Activated CD8-positive, alpha-beta T cell treated with anti-CD3 and anti-CD28 coated beads for 36 hours (primary cell): ENCODE measurements at regions not wholly inside any gene's neighbourhood (a gene's known extent, or its start where the extent isn't known, plus 50 kb on each side); places are given as distances from the start of the nearest gene placed in this dataset.

Experiments
- ATAC-seq: fragments of 200-7000 bp; cut with Tn5 transposase; one replicate; pipeline ENCODE4 v1.10.0; 2021; ENCODE audit warnings: mild to moderate bottlenecking, moderate library complexity
- CTCF ChIA-PET: fragments of 350-600 bp; sonication (Branson Sonifier 250); formaldehyde crosslinking; loops from one replicate; lab custom pipeline; 2021; ENCODE audit warnings: antibody characterized with exemption; lab: Charles Lee
- POLR2A ChIA-PET: fragments of 350-600 bp; sonication (Branson Sonifier 250); formaldehyde crosslinking; loops from one replicate; lab custom pipeline; 2021; ENCODE audit warnings: antibody characterized with exemption; lab: Charles Lee
- DNase-seq: peaks from one replicate; pipeline ENCODE4 v3.0.0-alpha.2; 2020
- H3K27ac Mint-ChIP-seq: one replicate; pipeline ENCODE4 v1.8.0; 2021; ENCODE audit warnings: mild to moderate bottlenecking, mixed read lengths
- H3K27me3 Mint-ChIP-seq: one replicate; pipeline ENCODE4 v1.8.0; 2021; ENCODE audit warnings: mixed read lengths
- H3K36me3 Mint-ChIP-seq: one replicate; pipeline ENCODE4 v1.8.0; 2021; ENCODE audit warnings: low read depth, mixed read lengths
- H3K4me1 Mint-ChIP-seq: one replicate; pipeline ENCODE4 v1.8.0; 2021; ENCODE audit warnings: low read depth, mixed read lengths
- H3K4me3 Mint-ChIP-seq: one replicate; pipeline ENCODE4 v1.8.0; 2021; ENCODE audit warnings: mild to moderate bottlenecking, moderate library complexity, mixed read lengths
- H3K9me3 Mint-ChIP-seq: one replicate; pipeline ENCODE4 v1.8.0; 2021; ENCODE audit warnings: mixed read lengths
- CTCF ChIP-seq: fragments of 200-600 bp; IDR thresholded peaks from one replicate; pipeline ENCODE4 v1.8.0; 2022; ENCODE audit warnings: antibody characterized with exemption, mild to moderate bottlenecking
- intact Hi-C: fragments of 100-400 bp; cut with micrococcal nuclease; formaldehyde crosslinking; loops from one replicate; pipeline ENCODE4 v1.10.0; 2022

GRCh38 chr4:58209001-58209400 lies 1098.8 kb upstream of the IGFBP7 start:
- CTCF ChIA-PET, result no interaction called here
- H3K36me3 Mint-ChIP-seq, result no peaks in the 10 kb centered on the region

GRCh38 chr4:58205446-58206235 lies 1095.5 kb upstream of the IGFBP7 start:
- POLR2A ChIA-PET, result no interaction called here
- no peaks in the 10 kb centered on the region for H3K27me3 Mint-ChIP-seq
- ATAC-seq, result no peak
- DNase-seq, result no peak
- H3K4me1 Mint-ChIP-seq, result no peaks in the 10 kb centered on the region
- intact Hi-C loops, result no loop called here
- H3K27ac Mint-ChIP-seq, result no peak overlapping the region
- no peaks in the 10 kb centered on the region for H3K36me3 Mint-ChIP-seq
- CTCF ChIA-PET, result no interaction called here
- H3K9me3 Mint-ChIP-seq, result peaks cover 1% of the 10 kb centered on the region
- no peak for TF ChIP-seq CTCF
- H3K4me3 Mint-ChIP-seq, result no peak overlapping the region

More at GRCh38 chr4:58209001-58209400, 1098.8 kb upstream of the IGFBP7 start:
- Mint-ChIP-seq H3K4me3 (no peak overlapping the region), H3K27me3 (no peaks in the 10 kb centered on the region), H3K27ac (no peak overlapping the region), H3K4me1 (no peaks in the 10 kb centered on the region), H3K9me3 (peaks cover 1% of the 10 kb centered on the region)
- ATAC-seq (no peak), DNase-seq (no peak)
- intact Hi-C loops, result no loop called here
- POLR2A ChIA-PET, result no interaction called here
- no peak for TF ChIP-seq CTCF

GRCh38 chr4:58192217-58192616 lies 1082.0 kb upstream of the IGFBP7 start:
- Mint-ChIP-seq H3K27ac (no peak overlapping the region), H3K27me3 (no peaks in the 10 kb centered on the region), H3K9me3 (peaks cover 21% of the 10 kb centered on the region), H3K36me3 (no peaks in the 10 kb centered on the region), H3K4me3 (no peak overlapping the region), H3K4me1 (no peaks in the 10 kb centered on the region)
- ChIA-PET POLR2A (no interaction called here), CTCF (no interaction called here)
- TF ChIP-seq CTCF, result no peak
- ATAC-seq (no peak), DNase-seq (no peak)
- intact Hi-C loops, result no loop called here

- intact Hi-C loops, result no loop called here
These were observed 1080.9 kb upstream of the IGFBP7 start for GRCh38 chr4:58191109-58191508.

More at GRCh38 chr4:58191109-58191508, 1080.9 kb upstream of the IGFBP7 start:
- Mint-ChIP-seq H3K4me3 (no peak overlapping the region), H3K27me3 (no peaks in the 10 kb centered on the region), H3K9me3 (peaks cover 20% of the 10 kb centered on the region), H3K4me1 (no peaks in the 10 kb centered on the region), H3K36me3 (no peaks in the 10 kb centered on the region), H3K27ac (no peak overlapping the region)
- DNase-seq (no peak), ATAC-seq (no peak)
- no peak for TF ChIP-seq CTCF
- CTCF ChIA-PET, result interaction anchor here (1.3 kb wide), 1 partner anchor 11 kb away, joined by 3 read pairs; no protein-coding TSS in a partner anchor
- POLR2A ChIA-PET, result no interaction called here
